Cardiac fibroblast (primary cell): ENCODE measurements at regions not wholly inside any gene's neighbourhood (a gene's known extent, or its start where the extent isn't known, plus 50 kb on each side); places are given as distances from the start of the nearest gene placed in this dataset.

Experiments
- DNase-seq, 2 donors: peaks; one replicate each; pipeline versions ENCODE4 v3.0.0 to v3.0.0-alpha.2; 2010; ENCODE audit warnings: low read depth in 2 of 2
- H3K4me3 ChIP-seq, 2 donors: replicated peaks in 1 of 2; 1 replicate in 1 of 2; 2 replicates in 1 of 2; pipeline ENCODE4 v1.5.1; 2011; ENCODE audit warnings: low read depth in 2 of 2, low read length in 2 of 2, mild to moderate bottlenecking in 2 of 2, moderate library complexity in 1 of 2
- TF ChIP-seq, protein P1 (sequence below): IDR thresholded peaks from one replicate; pipeline ENCODE4 v1.5.1; 2011; ENCODE audit warnings: low read depth, mild to moderate bottlenecking, low read length, inconsistent platforms

DNA sequence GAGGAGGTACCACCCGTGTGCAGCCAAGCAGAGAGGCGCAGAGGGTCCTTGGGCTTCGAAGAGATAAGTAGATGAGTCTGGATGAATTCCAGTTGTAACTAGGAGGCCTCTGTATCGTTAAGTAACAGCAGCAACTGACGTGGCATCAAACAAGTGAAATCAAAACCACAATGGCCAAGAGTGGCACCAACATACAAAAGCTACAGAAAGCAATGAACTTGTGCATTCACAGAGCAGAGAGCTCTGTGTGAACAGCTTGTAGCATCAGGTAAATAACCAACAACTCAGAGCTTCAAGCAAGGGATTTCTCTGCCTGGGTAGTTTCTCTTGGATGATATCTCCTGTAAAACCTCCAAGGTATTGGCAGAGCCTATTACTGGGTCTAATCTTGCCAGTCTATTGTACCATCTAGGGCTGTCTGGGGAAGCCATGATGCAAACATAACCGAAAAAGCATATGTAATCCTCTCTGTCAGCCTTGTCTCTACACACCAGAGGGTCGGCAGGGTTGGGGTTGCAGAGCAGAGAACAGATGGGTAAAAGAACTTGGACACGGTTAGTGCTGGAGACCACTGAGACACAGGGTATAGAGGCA, 83.1 kb upstream of the USP47 start:
- H3K4me3 ChIP-seq = no peak overlapping the region
- TF ChIP-seq, protein P1, sequence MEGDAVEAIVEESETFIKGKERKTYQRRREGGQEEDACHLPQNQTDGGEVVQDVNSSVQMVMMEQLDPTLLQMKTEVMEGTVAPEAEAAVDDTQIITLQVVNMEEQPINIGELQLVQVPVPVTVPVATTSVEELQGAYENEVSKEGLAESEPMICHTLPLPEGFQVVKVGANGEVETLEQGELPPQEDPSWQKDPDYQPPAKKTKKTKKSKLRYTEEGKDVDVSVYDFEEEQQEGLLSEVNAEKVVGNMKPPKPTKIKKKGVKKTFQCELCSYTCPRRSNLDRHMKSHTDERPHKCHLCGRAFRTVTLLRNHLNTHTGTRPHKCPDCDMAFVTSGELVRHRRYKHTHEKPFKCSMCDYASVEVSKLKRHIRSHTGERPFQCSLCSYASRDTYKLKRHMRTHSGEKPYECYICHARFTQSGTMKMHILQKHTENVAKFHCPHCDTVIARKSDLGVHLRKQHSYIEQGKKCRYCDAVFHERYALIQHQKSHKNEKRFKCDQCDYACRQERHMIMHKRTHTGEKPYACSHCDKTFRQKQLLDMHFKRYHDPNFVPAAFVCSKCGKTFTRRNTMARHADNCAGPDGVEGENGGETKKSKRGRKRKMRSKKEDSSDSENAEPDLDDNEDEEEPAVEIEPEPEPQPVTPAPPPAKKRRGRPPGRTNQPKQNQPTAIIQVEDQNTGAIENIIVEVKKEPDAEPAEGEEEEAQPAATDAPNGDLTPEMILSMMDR = no peak
- no peak for DNase-seq

DNA sequence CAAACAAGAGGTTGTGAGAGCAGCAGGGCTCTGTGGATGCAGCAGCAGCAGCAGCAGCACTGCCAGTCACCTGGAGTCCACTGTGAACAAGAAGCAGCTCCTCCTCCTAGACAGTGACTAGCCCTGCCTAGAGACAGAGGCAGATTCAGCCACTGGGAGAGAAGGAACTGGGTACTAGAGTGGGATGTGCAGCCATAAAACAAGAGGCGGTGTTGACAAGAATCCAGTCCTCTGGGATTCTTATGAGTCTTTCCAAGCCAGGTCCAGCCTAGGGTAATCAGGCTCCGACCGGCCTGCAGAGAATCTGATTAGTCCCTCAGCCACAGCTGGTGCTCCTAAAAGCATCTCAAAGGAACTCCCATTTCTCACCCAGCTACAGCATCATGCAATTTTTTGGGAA, 83.9 kb upstream of the USP47 start:
- TF ChIP-seq, protein P1 = no peak
- no peak overlapping the region for H3K4me3 ChIP-seq
- no peak for DNase-seq

DNA sequence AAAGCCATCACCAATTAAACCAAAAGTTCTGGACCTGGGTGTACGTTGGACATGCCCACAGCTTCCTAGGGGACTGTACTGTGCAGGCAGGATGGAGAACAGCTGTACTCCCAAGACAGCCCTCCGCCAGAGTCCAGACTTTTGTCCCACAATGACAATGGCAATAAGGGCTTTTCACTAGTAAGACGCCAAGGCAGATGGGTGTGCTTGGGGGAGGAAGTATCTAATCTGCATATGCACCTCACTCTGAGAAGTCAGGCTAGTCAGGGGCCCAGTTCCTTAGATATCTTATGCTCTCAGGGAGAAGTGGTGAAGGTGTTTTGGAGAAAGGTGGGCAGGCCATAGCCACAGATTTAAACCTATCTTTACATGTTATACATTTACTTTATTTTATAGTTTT, 85.1 kb upstream of the USP47 start:
- DNase-seq = no peak
- TF ChIP-seq, protein P1 = no peak

DNA sequence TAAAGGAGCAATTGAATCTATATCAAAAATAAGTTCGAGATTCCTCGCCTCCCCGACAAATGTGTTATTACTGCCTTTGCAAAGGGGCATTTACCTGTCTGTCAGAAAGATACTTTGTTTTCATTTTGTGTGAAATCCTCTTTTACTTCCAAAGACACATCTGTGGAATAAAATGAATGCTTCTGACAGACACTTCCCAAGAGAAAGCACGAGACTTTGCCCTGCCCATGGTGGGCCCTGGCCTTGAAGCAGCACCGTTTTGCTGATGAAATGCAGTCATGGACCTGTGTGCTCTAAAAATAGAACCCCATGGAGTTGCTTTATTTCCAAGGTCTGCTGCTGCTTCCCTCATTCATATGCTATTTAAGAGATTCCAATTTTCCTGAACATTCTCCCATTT, 85.9 kb upstream of the USP47 start:
- TF ChIP-seq, protein P1 = no peak
- DNase-seq = no peak
- no peak overlapping the region for H3K4me3 ChIP-seq

More for the DNA sequence above, 85.1 kb upstream of the USP47 start:
- H3K4me3 ChIP-seq = no peak overlapping the region

DNA sequence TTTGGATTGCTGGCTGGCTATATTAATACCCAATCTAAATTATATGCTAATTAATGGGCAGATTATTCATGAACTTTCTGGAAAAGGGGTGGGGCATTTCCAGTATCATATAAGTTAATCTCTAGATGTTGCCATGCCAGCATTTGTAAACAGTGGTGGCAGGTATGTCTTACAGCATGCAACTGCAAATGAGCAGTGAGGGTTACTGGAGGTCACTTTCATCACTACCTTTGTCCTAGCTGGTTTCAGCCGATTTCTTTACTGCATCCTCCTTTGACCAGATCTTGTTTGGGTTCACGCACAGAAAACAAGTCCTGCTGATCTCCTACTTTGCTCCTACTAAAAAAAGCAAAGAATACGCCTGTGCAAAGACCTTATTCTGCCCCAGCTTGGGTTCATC, 89.1 kb upstream of the USP47 start:
- TF ChIP-seq, protein P1 = no peak
- no peak for DNase-seq
- no peak overlapping the region for H3K4me3 ChIP-seq

DNA sequence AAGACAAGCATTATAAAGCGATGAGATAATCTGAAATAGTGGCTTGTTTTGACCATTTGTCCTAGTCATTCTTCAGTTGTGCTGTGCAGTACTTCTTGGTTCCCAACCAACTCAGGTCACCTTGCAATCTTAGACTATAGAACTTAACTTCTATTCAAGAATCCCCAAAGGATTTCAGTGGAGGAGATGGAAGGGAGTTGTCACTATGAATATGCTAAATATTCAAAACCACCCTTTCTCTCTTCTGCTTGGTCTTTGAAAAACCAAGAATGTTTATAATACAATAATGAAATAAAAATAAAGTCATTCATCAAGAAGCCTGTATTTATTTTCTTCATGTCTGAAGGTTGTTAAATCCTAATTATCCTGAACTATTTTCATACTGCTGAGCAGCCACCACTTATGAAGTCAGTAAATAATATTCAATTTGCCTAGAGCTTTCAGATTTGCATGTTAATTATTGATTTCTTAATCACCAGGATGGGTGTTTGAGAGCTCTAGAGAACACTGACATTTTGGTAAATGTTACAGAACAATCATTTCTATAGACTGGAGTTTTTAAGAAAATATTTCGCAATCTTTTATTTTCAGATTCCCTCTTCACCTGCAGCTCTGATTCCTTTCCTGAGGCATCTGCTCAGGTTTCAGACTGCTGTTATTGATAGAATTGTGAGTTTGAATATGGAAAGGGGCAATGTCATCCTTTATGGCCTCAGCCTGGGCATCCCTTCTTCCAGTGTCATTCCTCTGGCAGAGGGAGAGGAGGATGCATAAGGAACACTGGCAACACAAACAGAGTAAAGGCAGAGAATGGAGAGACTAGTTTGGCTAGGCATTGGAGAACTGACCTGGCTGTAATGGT, 91.5 kb upstream of the USP47 start:
- H3K4me3 ChIP-seq = no peak overlapping the region
- TF ChIP-seq, protein P1 = no peak
- no peak for DNase-seq
